H9 (cell line): ENCODE measurements at regions not wholly inside any gene's neighbourhood (a gene's known extent, or its start where the extent isn't known, plus 50 kb on each side); places are given as distances from the start of the nearest gene placed in this dataset.

Experiments
- DNase-seq: peaks from one replicate; pipeline ENCODE4 v3.0.0-alpha.2; 2017
- H2AFZ ChIP-seq: one replicate; pipeline ENCODE4 v1.6.1; 2013; ENCODE audit warnings: mild to moderate bottlenecking, low read length, control low read depth, moderate library complexity
- H2AK5ac ChIP-seq: 2 replicates; pipeline ENCODE4 v1.6.1; 2013; ENCODE audit warnings: low read length, control low read depth, mixed read lengths; ENCODE audit not compliant: insufficient read length
- H2BK120ac ChIP-seq: one replicate; pipeline ENCODE4 v1.6.1; 2013; ENCODE audit warnings: low read depth, mild to moderate bottlenecking, low read length, control low read depth, inconsistent platforms; ENCODE audit not compliant: poor library complexity, severe bottlenecking
- H2BK12ac ChIP-seq: 2 replicates; pipeline ENCODE4 v1.6.1; 2013; ENCODE audit warnings: low read length, control low read depth, mixed read lengths, low read depth; ENCODE audit not compliant: insufficient read length
- H2BK15ac ChIP-seq: 2 replicates; pipeline ENCODE4 v1.6.1; 2013; ENCODE audit warnings: low read depth, low read length, control low read depth
- H2BK20ac ChIP-seq: one replicate; pipeline ENCODE4 v1.6.1; 2013; ENCODE audit warnings: low read depth, mild to moderate bottlenecking, low read length, control low read depth, inconsistent platforms; ENCODE audit not compliant: poor library complexity, severe bottlenecking
- H2BK5ac ChIP-seq: 2 replicates; pipeline ENCODE4 v1.6.1; 2013; ENCODE audit warnings: low read length, control low read depth, mixed read lengths; ENCODE audit not compliant: insufficient read length
- H3K14ac ChIP-seq: 2 replicates; pipeline ENCODE4 v1.6.1; 2013; ENCODE audit warnings: low read length, control low read depth; ENCODE audit not compliant: insufficient read depth
- H3K18ac ChIP-seq: 2 replicates; pipeline ENCODE4 v1.6.1; 2013; ENCODE audit warnings: low read depth, mild to moderate bottlenecking, mixed read lengths, low read length, control low read depth; ENCODE audit not compliant: insufficient read length
- H3K23ac ChIP-seq: 2 replicates; pipeline ENCODE4 v1.6.1; 2013; ENCODE audit warnings: low read length, control low read depth, mixed read lengths, low read depth; ENCODE audit not compliant: insufficient read length
- H3K23me2 ChIP-seq: 2 replicates; pipeline ENCODE4 v1.6.1; 2013; ENCODE audit warnings: low read depth, mild to moderate bottlenecking, mixed read lengths, low read length, control low read depth; ENCODE audit not compliant: insufficient read length, poor library complexity, severe bottlenecking
- H3K27ac ChIP-seq: 2 replicates; pipeline ENCODE4 v1.5.1; 2013; ENCODE audit warnings: low read length, control low read depth, mixed read lengths, low read depth; ENCODE audit not compliant: insufficient read length
- H3K27me3 ChIP-seq: 2 replicates; pipeline ENCODE4 v1.6.1; 2013; ENCODE audit warnings: low read length, control low read depth, inconsistent platforms; ENCODE audit not compliant: insufficient read depth
- H3K4ac ChIP-seq: 2 replicates; pipeline ENCODE4 v1.6.1; 2013; ENCODE audit warnings: low read depth, mild to moderate bottlenecking, control low read depth, inconsistent platforms, low read length, moderate library complexity
- H3K4me1 ChIP-seq: 2 replicates; pipeline ENCODE4 v1.6.1; 2013; ENCODE audit warnings: low read length, control low read depth, inconsistent platforms; ENCODE audit not compliant: insufficient read depth
- H3K4me2 ChIP-seq: 2 replicates; pipeline ENCODE4 v1.6.1; 2013; ENCODE audit warnings: low read length, control low read depth, mixed read lengths; ENCODE audit not compliant: insufficient read length, insufficient read depth
- H3K56ac ChIP-seq: 2 replicates; pipeline ENCODE4 v1.6.1; 2013; ENCODE audit warnings: low read depth, mild to moderate bottlenecking, mixed read lengths, low read length, control low read depth; ENCODE audit not compliant: insufficient read length
- H3K79me1 ChIP-seq: 2 replicates; pipeline ENCODE4 v1.6.1; 2013; ENCODE audit warnings: low read depth, mild to moderate bottlenecking, moderate library complexity, low read length, control low read depth, inconsistent platforms; ENCODE audit not compliant: insufficient read depth, poor library complexity, severe bottlenecking
- H3K79me2 ChIP-seq: 2 replicates; pipeline ENCODE4 v1.6.1; 2013; ENCODE audit warnings: low read length, control low read depth, inconsistent platforms; ENCODE audit not compliant: insufficient read depth
- H3K9ac ChIP-seq: 2 replicates; pipeline ENCODE4 v1.6.1; 2013; ENCODE audit warnings: low read length, control low read depth, mixed read lengths; ENCODE audit not compliant: insufficient read length; ENCODE audit errors: extremely low read depth
- H3K9me3 ChIP-seq: one replicate; pipeline ENCODE4 v1.6.1; 2013; ENCODE audit warnings: low read depth, low read length, inconsistent platforms; ENCODE audit not compliant: control insufficient read depth
- H3T11ph ChIP-seq: one replicate; pipeline ENCODE4 v1.6.1; 2013; ENCODE audit warnings: mild to moderate bottlenecking, low read length, control low read depth, inconsistent platforms
- H4K20me1 ChIP-seq: one replicate; pipeline ENCODE4 v1.6.1; 2013; ENCODE audit not compliant: control insufficient read depth, insufficient read length, insufficient read depth
- H4K5ac ChIP-seq: 2 replicates; pipeline ENCODE4 v1.6.1; 2013; ENCODE audit warnings: low read depth, mild to moderate bottlenecking, mixed read lengths, low read length, control low read depth; ENCODE audit not compliant: insufficient read length
- H4K8ac ChIP-seq: replicated peaks from 2 replicates; pipeline ENCODE4 v1.6.1; 2013; ENCODE audit warnings: low read length, control low read depth, mixed read lengths, low read depth; ENCODE audit not compliant: insufficient read length
- H4K91ac ChIP-seq: 2 replicates; pipeline ENCODE4 v1.6.1; 2013; ENCODE audit warnings: low read depth, mild to moderate bottlenecking, moderate library complexity, mixed read lengths, low read length, control low read depth; ENCODE audit not compliant: insufficient read length
- H3K27ac Mint-ChIP-seq, 3 experiments: 2 replicates in 2 of 3; 3 replicates in 1 of 3; pipeline ENCODE4 v1.8.0; 2020 to 2021; ENCODE audit warnings: mixed read lengths in 3 of 3, mild to moderate bottlenecking in 1 of 3, moderate library complexity in 1 of 3
- H3K27me3 Mint-ChIP-seq: 2 replicates; pipeline ENCODE4 v1.8.0; 2021; ENCODE audit warnings: low read depth, mild to moderate bottlenecking, moderate library complexity, mixed read lengths
- H3K36me3 Mint-ChIP-seq, 3 experiments: 2 replicates in 2 of 3; 3 replicates in 1 of 3; pipeline ENCODE4 v1.8.0; 2020 to 2021; ENCODE audit warnings: low read depth in 3 of 3, mixed read lengths in 3 of 3; ENCODE audit not compliant: insufficient read depth in 1 of 3
- H3K4me1 Mint-ChIP-seq, 2 experiments: 2 replicates each; pipeline ENCODE4 v1.8.0; 2020; ENCODE audit warnings: mixed read lengths in 2 of 2
- H3K4me3 Mint-ChIP-seq, 2 experiments: 2 replicates in 1 of 2; 3 replicates in 1 of 2; pipeline ENCODE4 v1.8.0; 2020 to 2021; ENCODE audit warnings: mild to moderate bottlenecking in 2 of 2, mixed read lengths in 2 of 2, moderate library complexity in 1 of 2
- H3K9me3 Mint-ChIP-seq, 2 experiments: 2 replicates in 1 of 2; 3 replicates in 1 of 2; pipeline ENCODE4 v1.8.0; 2020; ENCODE audit warnings: mild to moderate bottlenecking in 2 of 2, mixed read lengths in 2 of 2, moderate library complexity in 1 of 2
- CTCF ChIP-seq: fragments of 200-600 bp; sonication (generic); conservative IDR thresholded peaks from 3 replicates; pipeline ENCODE4 v1.8.0; 2021; ENCODE audit warnings: antibody characterized with exemption, mild to moderate bottlenecking
- WGBS: extraction: QIAGEN DNeasy Blood & Tissue Kit; methylation state at CpG from one replicate; pipeline ENCODE4 v1.1.7; 2013; ENCODE audit warnings: missing lambda C conversion rate, low lambda C conversion rate, mixed read lengths; ENCODE audit not compliant: insufficient read length; ENCODE audit errors: extremely low coverage; 5-methylcytosine and 5-hydroxymethylcytosine counted together

- Histone ChIP-seq H3K23me2 (no peaks in the 10 kb centered on the region), H3K79me2 (no peaks in the 10 kb centered on the region), H3K14ac (no peak overlapping the region), H2BK5ac (no peak overlapping the region), H2AK5ac (no peak overlapping the region), H2BK12ac (no peak overlapping the region), H3K23ac (no peak overlapping the region), H2BK120ac (no peak overlapping the region), H3K4ac (no peak overlapping the region), H3K27me3 (no peaks in the 10 kb centered on the region; the same call in 1 of the 2 replicates), H2BK15ac (no peak overlapping the region), H4K8ac (no peak overlapping the region), H3K27ac (no peak overlapping the region), H3T11ph (no peak overlapping the region), H3K4me1 (no peaks in the 10 kb centered on the region), H4K5ac (no peak overlapping the region), H3K4me2 (no peak overlapping the region), H3K9ac (no peak overlapping the region), H4K20me1 (no peaks in the 10 kb centered on the region), H3K56ac (no peak overlapping the region), H3K9me3 (no peaks in the 10 kb centered on the region), H3K18ac (no peak overlapping the region), H2BK20ac (no peak overlapping the region), H3K79me1 (no peaks in the 10 kb centered on the region), H2AFZ (no peak overlapping the region), H4K91ac (no peak overlapping the region)
- no peaks in the 10 kb centered on the region; the same call in 1 of the 2 replicates for H3K27me3 Mint-ChIP-seq
- DNase-seq, result no peak
- no CpG with 5 or more reads among the region's 3 CpGs for WGBS
- no peaks in the 10 kb centered on the region; a peak in 1 of 5 replicates for H3K9me3 Mint-ChIP-seq
- peaks cover 12 to 17% of the 10 kb centered on the region in 2 experiments for H3K4me1 Mint-ChIP-seq
- H3K4me3 Mint-ChIP-seq, result no peak overlapping the region
- no peaks in the 10 kb centered on the region for H3K36me3 Mint-ChIP-seq
- H3K27ac Mint-ChIP-seq, result no peak overlapping the region
- no peak for TF ChIP-seq CTCF
Observed at GRCh38 chr3:170738766-170739165, 131.2 kb downstream of the RPL22L1 start.
